DND-41 (cell line): ENCODE measurements at regions not wholly inside any gene's neighbourhood (a gene's known extent, or its start where the extent isn't known, plus 50 kb on each side); places are given as distances from the start of the nearest gene placed in this dataset.

ENCODE experiments used
- CTCF ChIP-seq: IDR thresholded peaks from 2 replicates; pipeline ENCODE4 v1.5.1; 2012; ENCODE audit warnings: borderline replicate concordance, low read length, moderate library complexity, mild to moderate bottlenecking; ENCODE audit not compliant: poor library complexity, severe bottlenecking; ENCODE audit errors: extremely low read depth
- EZH2 ChIP-seq: IDR thresholded peaks from 3 replicates; pipeline ENCODE4 v1.6.1; 2012; ENCODE audit warnings: borderline replicate concordance, low read depth, mild to moderate bottlenecking, moderate library complexity, low read length, inconsistent platforms; ENCODE audit not compliant: severe bottlenecking

DNA sequence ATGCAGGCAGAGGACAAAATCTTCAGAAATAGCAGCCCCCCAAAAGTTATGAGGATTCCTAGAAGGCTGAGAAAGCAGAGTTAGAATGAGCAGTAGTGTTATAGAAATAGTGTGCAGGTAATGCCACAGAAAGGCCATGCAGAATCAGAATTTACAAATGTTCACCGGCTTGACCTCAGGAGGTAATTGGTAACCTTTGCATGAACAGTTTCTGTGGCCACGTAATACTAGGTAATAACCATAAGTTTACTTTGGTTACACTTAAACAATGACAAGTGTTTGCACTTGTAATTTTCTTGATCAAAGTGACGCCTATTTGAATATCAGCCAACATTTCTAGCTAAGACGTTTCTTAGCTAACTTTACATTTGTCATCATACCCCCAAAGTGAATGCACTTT, 393.6 kb downstream of the GPAT3 start:
- no peak for TF ChIP-seq CTCF
- TF ChIP-seq EZH2 = no peak
